ENCODE measurements at regions not wholly inside any gene's neighbourhood (a gene's known extent, or its start where the extent isn't known, plus 50 kb on each side); places are given as distances from the start of the nearest gene placed in this dataset.

DNA sequence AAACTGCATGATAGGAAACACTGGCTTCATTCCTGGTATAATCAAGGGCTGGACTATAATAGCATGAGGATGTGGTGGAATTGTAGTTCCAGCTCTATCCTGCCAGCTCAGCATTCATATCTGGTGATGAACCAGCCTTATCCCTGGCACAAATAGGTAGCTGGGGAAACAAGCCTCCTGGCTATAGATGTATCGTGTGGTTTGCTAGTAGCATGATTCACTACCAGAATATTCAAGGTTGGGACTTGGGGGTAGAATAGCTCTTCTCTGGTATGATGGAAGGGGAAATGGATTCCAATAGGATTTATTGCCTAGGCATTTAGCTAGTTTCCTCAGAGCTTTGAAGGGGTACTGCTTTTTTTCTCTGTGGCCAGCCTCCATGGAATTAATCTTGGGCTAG lies 532.8 kb downstream of the FBXO15 start:
- in situ Hi-C loops (cut with HindIII; ENCODE audit: low pct_unique_long_range_greater_than_20kb, low sequenced_read_pairs) = no loop called here
- no peak for DNase-seq (ENCODE audit: low read depth, low spot score)

DNA sequence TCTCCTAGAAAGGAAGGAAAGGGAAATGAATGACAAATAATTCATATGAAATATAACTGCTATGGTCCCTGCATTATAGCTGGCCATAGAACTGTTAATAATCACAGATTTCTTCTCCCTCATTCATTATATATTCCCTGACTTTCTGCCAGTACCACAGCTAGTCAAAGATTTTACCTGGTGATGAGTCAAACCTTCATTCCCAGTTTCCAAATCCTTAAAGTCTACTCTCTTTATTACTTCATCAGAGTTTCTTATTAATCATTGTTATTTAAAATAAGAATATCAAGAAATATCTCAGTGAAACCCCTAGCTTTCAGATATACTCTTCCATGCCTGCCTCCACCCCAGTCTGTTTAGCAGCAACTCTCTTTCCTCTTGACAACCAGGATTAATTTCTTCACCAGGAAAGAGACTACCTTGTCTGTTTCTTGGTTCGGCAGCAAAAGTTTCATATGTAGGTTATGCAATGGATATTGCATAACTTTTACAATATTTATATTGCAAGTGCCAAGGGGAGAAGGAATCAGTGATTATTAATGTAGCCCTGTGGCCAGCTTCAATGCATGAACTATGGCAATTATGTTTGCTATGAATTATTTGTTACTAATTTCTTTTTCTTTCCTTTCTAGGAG lies 533.8 kb downstream of the FBXO15 start:
- in situ Hi-C loops (cut with HindIII; ENCODE audit: low pct_unique_long_range_greater_than_20kb, low sequenced_read_pairs) = no loop called here
- no peak for DNase-seq (ENCODE audit: low read depth, low spot score)

DNA sequence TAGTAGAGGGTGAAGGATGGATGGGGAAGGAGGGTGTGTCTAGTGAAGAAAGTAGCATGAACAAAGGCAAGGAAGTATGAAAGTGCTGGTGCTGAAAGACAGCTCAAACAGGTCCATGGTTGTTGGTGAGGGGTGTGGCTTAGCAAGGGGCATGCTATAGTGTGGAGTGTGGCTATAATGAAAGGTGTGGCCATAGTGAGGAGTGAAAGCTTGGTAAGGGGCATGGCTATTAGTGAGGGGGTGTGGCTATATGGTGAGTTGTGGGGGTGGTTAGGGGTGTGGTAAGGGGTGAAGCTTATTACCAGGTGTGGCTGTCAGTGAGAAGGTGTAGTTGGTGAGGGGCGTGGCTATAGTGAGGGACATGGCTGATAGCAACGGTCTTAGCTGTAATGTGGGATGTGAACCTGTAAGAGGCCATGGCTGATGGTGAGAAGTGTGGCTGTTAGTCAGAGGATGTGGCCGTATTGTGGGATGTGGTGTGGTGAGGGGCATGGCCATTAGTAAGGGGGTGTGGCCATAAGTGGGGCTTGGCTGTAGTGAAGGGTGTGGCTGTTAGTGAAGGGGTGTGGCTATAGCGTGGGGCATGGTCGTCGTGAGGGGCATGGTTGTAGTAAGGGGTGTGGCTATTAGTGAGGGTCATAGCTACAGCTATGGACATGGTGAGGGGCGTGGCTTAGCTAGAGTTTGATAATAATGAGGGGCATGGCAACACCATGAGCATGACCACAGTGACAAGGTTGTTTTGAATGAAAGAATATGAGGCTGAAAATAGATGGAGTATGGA lies 549.6 kb downstream of the FBXO15 start:
- peak; percentile 10 for DNase-seq (ENCODE audit: low read depth, low spot score)
- in situ Hi-C loops (cut with HindIII; ENCODE audit: low pct_unique_long_range_greater_than_20kb, low sequenced_read_pairs) = no loop called here

DNA sequence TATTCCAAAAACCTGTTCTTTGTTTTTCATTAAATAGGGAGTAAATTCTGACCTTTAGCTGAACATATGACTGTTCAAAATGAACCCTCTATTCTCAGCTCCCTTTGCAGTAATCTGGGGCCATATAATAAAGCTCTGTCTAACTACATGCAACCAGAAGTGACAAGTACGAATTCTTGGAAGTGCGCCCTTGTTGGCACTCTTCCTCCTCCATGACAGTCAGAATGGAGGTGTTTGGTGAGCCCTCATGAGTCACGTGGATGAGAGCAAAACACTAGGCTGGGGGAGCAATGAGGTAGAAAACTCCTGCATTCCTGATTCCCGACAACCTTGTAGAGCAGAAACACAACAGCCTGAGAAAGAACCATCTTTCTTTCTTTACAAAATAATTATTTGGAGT lies 552.9 kb downstream of the FBXO15 start:
- DNase-seq (ENCODE audit: low read depth, low spot score) = no peak
- in situ Hi-C loops (cut with HindIII; ENCODE audit: low pct_unique_long_range_greater_than_20kb, low sequenced_read_pairs) = no loop called here

DNA sequence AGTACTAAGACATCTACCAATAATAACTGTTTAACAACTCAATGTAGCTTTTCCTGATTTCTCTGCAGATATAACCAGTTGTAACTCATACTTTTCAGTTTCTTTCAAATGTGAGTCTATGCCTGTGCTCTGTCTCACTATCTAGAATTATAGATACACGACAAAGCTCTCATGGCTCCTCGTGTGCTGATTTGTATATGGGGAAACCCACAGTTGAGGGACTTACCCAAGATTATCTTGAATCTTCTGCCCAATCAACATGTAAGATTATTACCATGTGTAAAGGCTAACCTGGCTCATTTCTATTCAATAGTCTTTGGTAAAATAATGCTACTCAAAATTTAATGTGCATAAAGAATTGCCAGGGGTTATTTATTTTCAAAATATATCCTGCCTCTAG lies 554.4 kb downstream of the FBXO15 start:
- in situ Hi-C loops (cut with HindIII; ENCODE audit: low pct_unique_long_range_greater_than_20kb, low sequenced_read_pairs) = no loop called here
- no peak for DNase-seq (ENCODE audit: low read depth, low spot score)

DNA sequence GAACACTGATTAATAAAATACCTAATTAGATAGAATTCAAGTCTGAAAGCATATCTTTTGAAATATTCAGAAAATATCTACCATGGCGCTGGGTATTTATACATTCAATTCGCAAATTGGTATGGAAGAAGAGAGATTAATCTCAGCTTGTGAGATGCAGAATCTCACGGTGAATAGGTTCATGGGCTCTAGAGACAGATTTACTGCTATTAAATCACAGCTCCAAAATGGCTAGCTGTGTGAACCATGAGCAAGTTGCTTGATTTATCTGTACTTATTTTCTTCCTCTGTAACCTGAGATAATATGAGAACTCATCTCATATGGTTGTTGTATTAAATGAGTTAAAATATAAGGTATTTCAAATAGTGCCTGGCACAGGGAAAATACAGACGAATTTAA lies 556.7 kb downstream of the FBXO15 start:
- in situ Hi-C loops (cut with HindIII; ENCODE audit: low pct_unique_long_range_greater_than_20kb, low sequenced_read_pairs) = no loop called here
- DNase-seq (ENCODE audit: low read depth, low spot score) = no peak

DNA sequence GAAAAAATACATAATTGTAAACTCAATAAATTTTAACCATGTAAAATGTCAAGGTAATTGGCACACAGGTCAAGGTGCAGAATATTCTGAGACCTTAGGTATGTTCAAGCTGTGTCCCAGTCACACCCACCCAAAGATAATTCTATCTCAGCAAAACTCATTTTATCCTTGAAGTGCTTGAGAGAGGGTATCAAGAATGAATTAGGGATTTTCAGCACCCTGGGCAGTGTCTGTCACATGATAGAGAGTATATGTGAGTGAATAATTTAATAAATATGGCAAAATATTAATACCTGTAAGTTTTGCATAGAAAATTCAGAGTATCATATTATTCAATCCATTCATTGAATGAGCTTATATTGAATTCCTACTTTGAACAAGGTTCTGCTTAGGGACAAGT lies 567.9 kb downstream of the FBXO15 start:
- in situ Hi-C loops (cut with HindIII; ENCODE audit: low pct_unique_long_range_greater_than_20kb, low sequenced_read_pairs) = no loop called here
- DNase-seq (ENCODE audit: low read depth, low spot score) = no peak

DNA sequence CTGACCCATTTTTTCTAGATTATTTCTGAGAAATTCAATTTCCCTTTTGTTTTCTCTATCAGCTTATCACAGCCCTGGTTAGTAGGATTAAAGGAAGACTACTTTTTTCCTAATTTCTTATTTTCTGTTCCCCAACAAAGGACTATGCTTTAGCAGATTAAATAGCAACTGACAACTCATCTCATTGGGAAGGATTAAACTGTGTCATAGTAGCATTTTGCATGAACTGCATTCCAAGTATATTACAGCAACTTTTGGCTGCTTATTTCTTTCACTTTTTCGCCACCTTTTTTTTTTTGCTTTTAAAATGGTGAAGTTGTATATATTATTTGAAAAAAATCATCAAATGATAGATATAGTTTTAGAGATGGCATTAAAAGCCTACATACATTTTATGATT lies 570.3 kb downstream of the FBXO15 start:
- in situ Hi-C loops (cut with HindIII; ENCODE audit: low pct_unique_long_range_greater_than_20kb, low sequenced_read_pairs) = no loop called here
- DNase-seq (ENCODE audit: low read depth, low spot score) = no peak

DNA sequence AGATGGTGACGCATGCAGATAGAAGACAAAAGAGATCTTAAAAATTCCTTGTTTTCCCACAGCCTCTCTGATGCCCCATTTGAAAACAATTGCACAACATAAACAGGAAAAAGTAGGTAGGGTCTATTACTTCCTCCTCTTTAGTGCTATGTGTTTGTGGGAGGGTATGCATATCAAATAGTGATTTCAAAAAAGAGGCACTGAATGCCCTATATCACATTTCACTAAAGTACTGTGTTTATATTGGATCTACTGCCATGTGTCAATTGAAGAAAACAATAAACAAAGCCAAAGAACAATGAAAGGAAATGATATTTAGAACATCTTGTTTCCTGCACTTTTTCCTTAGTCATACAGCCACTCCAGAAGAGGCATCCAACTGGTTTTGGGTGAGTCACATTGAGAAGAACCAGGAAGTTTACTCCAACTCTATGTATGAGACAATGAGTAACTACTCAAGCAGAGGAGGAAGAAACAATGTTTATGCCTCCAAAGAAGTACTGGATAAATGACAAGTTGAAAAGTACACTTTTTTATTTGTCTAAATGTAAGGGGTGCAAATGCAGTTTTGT lies 583.6 kb downstream of the FBXO15 start:
- in situ Hi-C loops (cut with HindIII; ENCODE audit: low pct_unique_long_range_greater_than_20kb, low sequenced_read_pairs) = no loop called here
- DNase-seq (ENCODE audit: low read depth, low spot score) = no peak

DNA sequence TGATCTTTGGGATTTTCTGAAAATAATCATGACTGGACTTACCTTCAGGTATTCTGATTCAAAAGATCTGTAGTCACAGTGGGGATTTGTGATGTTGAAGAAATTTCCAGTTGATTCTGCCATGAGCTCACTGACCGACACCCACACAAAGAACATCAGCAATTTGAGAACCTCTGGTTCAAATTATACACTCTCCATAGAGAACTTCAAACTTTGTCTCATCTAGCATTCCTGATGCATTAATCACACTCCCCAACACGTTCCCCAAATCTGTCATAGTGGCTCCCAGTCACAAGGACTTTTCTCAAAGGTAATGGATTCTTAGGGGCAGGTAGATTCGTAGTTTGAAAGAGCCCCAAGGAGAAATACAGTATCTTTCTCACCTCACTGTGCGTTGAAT lies 584.3 kb downstream of the FBXO15 start:
- in situ Hi-C loops (cut with HindIII; ENCODE audit: low pct_unique_long_range_greater_than_20kb, low sequenced_read_pairs) = no loop called here
- DNase-seq (ENCODE audit: low read depth, low spot score) = no peak

DNA sequence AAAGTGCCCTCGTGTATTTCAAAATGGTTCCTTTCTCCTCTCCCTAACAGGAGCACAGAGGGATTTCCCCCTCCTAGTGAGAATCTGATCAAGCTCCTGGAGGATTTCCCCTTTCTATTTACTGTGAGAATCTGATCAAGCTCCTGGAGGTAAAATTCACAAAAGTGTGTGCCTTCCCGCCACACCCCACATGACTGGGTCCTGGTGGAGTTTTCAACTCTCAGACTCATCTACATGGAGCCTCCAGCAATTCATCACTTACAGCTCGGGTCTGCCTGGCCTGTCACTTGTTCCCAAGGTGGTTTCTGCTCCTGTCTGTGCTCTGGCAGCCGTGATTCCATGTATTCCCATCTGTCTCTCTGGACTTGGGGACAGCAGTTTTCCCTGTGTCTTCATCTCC lies 590.7 kb downstream of the FBXO15 start:
- in situ Hi-C loops (cut with HindIII; ENCODE audit: low pct_unique_long_range_greater_than_20kb, low sequenced_read_pairs) = no loop called here
- no peak for DNase-seq (ENCODE audit: low read depth, low spot score)

DNA sequence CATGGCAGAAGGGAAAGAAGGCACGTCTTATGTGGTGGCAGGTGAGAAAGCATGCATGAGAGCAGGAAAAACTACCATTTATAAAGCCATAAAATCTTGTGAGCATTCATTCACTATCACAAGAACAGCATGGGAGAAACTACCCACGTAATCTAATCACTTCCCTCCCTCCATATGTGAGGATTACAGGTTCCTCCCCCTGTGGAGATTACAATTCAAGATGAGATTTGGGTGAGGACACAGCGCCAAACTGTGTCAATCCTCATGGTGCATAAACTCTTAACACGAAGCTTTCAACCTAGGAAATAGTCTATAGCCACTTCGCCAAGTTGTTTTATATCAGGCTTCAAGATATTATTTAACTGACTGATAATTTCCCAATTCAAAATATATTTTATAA lies 595.5 kb downstream of the FBXO15 start:
- in situ Hi-C loops (cut with HindIII; ENCODE audit: low pct_unique_long_range_greater_than_20kb, low sequenced_read_pairs) = no loop called here
- no peak for DNase-seq (ENCODE audit: low read depth, low spot score)

DNA sequence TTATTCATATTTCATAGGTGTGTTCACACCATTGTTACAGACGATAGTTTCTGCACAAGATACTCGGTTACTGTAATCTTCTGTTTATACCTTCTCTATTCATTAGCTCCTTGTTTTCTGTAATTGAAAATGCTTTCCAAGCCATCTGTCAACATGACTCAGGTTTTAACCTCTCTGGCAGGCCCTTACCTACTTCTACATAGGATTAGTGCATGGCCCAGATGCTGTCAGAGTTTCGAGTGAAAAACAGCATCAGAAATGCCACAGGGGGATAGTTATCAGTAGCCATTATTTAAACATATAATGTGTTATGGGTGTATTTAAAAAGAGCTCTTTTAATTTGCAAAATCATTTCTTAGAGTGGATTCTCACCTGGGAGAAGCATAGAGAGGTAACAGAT lies 596.4 kb downstream of the FBXO15 start:
- in situ Hi-C loops (cut with HindIII; ENCODE audit: low pct_unique_long_range_greater_than_20kb, low sequenced_read_pairs) = no loop called here
- DNase-seq (ENCODE audit: low read depth, low spot score) = no peak

DNA sequence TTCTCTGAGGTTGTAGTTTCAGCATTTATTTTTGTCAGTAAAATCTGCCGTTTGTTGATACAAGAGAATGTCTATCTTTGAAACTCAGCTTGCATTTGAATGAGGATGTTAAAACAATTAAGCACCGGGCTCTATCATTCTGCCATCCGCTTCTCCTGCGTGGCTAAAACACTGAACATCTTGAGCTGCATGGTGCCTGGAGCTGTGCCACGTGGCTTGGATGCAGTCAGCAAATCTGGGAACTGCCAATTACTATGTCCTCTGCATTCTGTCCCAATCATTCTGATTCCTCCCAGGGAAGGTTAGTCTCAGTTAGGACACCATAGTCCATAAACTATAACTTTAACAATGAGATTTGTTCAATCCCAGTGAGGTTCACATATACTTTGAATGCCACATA lies 598.4 kb downstream of the FBXO15 start:
- no peak for DNase-seq (ENCODE audit: low read depth, low spot score)
- in situ Hi-C loops (cut with HindIII; ENCODE audit: low pct_unique_long_range_greater_than_20kb, low sequenced_read_pairs) = no loop called here

DNA sequence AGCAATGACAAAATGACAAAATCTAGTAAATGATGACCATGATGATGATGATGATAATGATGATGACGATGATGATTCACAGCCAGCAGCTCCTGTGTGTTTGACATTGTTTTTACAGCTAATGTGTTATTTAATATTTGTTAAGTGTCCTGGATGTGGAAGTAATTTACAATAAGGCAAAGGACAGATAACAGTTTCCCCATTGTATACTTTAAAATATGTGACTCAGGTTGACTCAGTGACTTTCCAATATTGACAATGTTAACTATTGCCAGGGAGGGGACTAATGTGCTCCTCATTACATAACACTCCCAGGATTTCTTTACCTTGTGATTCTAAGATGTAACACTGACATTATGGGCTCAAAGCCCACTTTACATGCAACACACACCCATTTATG lies 602.2 kb downstream of the FBXO15 start:
- no peak for DNase-seq (ENCODE audit: low read depth, low spot score)
- in situ Hi-C loops (cut with HindIII; ENCODE audit: low pct_unique_long_range_greater_than_20kb, low sequenced_read_pairs) = no loop called here

DNA sequence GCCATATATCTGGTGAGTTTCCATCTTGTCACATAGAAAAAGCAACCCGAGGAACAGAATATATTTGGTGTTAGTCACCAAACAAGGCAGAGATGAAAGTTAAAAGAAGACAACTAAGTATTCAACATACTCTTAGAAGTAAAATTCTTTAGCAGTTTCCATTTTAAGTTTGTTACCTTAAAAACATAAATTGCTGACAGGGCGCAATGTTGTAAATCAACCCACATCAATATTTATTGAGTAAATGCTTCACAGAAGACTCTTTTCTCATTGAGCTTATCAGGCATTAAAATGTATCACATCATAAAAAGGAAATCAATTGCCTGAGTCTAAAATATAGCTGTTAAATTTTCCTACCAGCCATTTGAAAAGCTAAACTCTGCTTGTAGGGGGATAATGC lies 603.0 kb downstream of the FBXO15 start:
- in situ Hi-C loops (cut with HindIII; ENCODE audit: low pct_unique_long_range_greater_than_20kb, low sequenced_read_pairs) = no loop called here
- no peak for DNase-seq (ENCODE audit: low read depth, low spot score)

DNA sequence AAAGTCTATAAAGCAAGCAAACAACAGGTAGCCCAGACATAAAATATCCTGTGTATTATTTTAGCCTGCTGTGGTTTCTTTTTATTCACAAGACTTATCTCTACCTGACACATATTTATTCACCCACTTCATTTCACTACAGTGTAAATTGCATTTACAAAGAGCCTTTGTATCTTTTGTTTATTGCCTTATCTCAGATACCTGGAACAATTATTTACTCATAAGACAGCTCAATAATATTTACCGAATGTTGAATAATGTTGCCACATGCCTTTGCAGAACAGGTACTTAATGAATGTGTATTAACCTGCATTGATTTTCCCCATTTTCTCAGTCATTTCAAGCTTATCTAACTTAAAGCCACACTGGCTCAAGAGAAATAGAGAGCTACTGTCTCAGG lies 603.6 kb downstream of the FBXO15 start:
- in situ Hi-C loops (cut with HindIII; ENCODE audit: low pct_unique_long_range_greater_than_20kb, low sequenced_read_pairs) = no loop called here
- no peak for DNase-seq (ENCODE audit: low read depth, low spot score)

DNA sequence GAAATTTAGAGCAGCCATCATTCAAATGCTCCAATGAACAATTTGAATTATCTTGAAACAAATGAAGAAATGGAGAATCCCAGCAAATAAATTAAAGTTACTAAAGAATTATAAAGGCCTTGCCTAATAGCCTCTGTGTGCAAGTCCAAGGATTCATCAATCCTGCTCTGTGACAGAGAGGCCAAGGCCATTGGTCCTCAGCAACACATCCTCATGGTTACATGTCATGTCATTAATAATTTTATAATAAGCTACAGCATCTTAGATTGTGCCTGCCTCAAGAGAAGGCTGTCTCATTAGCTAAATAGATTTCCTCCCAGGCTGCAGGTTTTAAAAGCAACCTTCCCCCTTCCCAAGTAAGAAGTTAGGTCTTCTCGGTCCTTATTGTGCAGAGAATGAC lies 611.6 kb downstream of the FBXO15 start:
- in situ Hi-C loops (cut with HindIII; ENCODE audit: low pct_unique_long_range_greater_than_20kb, low sequenced_read_pairs) = no loop called here

DNA sequence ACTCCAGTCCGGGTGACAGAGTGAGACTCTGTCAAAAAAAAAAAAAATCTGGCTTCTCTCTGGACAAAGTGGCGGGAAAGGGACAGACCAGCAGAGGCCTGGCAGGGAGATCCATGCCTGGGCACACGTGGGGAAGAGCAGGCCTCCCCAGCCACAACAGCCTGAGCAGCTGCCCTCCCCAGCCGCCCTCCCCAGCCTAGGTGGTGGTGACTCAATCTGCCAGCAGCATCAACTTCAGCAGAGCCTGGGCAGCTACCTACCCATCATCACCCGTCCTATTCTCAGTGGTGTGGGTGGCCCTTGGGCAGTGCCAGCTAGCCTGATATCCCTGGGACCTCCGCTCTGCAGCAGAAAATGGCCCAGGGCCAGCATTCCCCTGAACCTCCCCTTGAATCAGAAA lies 612.4 kb downstream of the FBXO15 start:
- in situ Hi-C loops (cut with HindIII; ENCODE audit: low pct_unique_long_range_greater_than_20kb, low sequenced_read_pairs) = no loop called here
- no peak for DNase-seq (ENCODE audit: low read depth, low spot score)

More for the DNA sequence above, 611.6 kb downstream of the FBXO15 start:
- no peak for DNase-seq (ENCODE audit: low read depth, low spot score)
